Esophagus muscularis mucosa (tissue), 3 donors: ENCODE measurements at regions not wholly inside any gene's neighbourhood (a gene's known extent, or its start where the extent isn't known, plus 50 kb on each side); places are given as distances from the start of the nearest gene placed in this dataset.

Experiments
- CTCF ChIP-seq, 3 experiments: fragments of 200-600 bp in 2 of 3; fragments of 450-650 bp in 1 of 3; sonication (generic) in 2 of 3; IDR thresholded peaks; one replicate each; pipeline ENCODE4 v1.5.1; 2017 to 2019; ENCODE audit warnings: antibody characterized with exemption in 3 of 3, mild to moderate bottlenecking in 2 of 3, moderate library complexity in 1 of 3
- POLR2A ChIP-seq: fragments of 450-650 bp; IDR thresholded peaks from one replicate; pipeline ENCODE4 v1.6.1; 2017; ENCODE audit warnings: antibody characterized with exemption, moderate library complexity, mild to moderate bottlenecking, low read depth

GRCh38 chr4:25547343-25547742 lies 108.3 kb upstream of the SLC34A2 start:
- no peak for TF ChIP-seq CTCF (IDR thresholded peaks at IDR 0.05)
- no peak for TF ChIP-seq POLR2A
